ENCODE measurements at regions not wholly inside any gene's neighbourhood (a gene's known extent, or its start where the extent isn't known, plus 50 kb on each side); places are given as distances from the start of the nearest gene placed in this dataset.

- H2AFZ ChIP-seq (ENCODE audit: control insufficient read depth, low read depth, low read length) = no peak overlapping the region
- intact Hi-C loops (cut with micrococcal nuclease; ENCODE audit: unreplicated experiment) (no loop called here), in situ Hi-C loops (cut with MboI) (no loop called here)
- H4K20me1 ChIP-seq (ENCODE audit: control insufficient read depth, insufficient read depth) = no peaks in the 10 kb centered on the region
- POLR2A ChIA-PET = no interaction called here
- ATAC-seq = no peak
- no peak for DNase-seq (ENCODE audit: low read depth, low spot score)
- H3K27ac ChIP-seq (ENCODE audit: control insufficient read depth, insufficient read depth) = no peak overlapping the region
- H3K9me3 ChIP-seq (replicated peaks; ENCODE audit: control insufficient read depth, insufficient read depth, low read length) = no peaks in the 10 kb centered on the region; the same call in 2 of the 3 replicates
- no peaks in the 10 kb centered on the region for H3K27me3 ChIP-seq (replicated peaks in 1 of 2; ENCODE audit: control insufficient read depth in 2 of 2, insufficient read depth in 2 of 2, low read length in 1 of 2)
- no TSS peak for BruUV-seq (replicated peaks)
- SMC1A ChIA-PET (ENCODE audit: uncharacterized antibody, unreplicated experiment) = interaction anchor here (1.2 kb wide), 1 partner anchor 17 kb away, joined by 3 read pairs; no protein-coding TSS in a partner anchor
- H3K79me2 ChIP-seq (ENCODE audit: control insufficient read depth, insufficient read depth, low read length) = no peaks in the 10 kb centered on the region
- no peak overlapping the region for H3K9ac ChIP-seq (ENCODE audit: control insufficient read depth, insufficient read depth, low read length)
- CTCF ChIA-PET = no interaction called here
- no peak for FAIRE-seq
- no peaks in the 10 kb centered on the region for H3K36me3 ChIP-seq (ENCODE audit: control insufficient read depth in 2 of 2, insufficient read depth in 2 of 2, low read length in 1 of 2)
- no peak overlapping the region for H3K4me3 ChIP-seq
- WGBS (ENCODE audit: insufficient coverage, insufficient replicate concordance, low lambda C conversion rate, missing lambda C conversion rate) = 6% methylated on average over 3 of the region's 3 CpGs
- no peaks in the 10 kb centered on the region for H3K4me1 ChIP-seq (ENCODE audit: control insufficient read depth, insufficient read depth, low read length)
- RAD21 ChIA-PET (ENCODE audit: unreplicated experiment) = no interaction called here
- H3K4me2 ChIP-seq (ENCODE audit: control insufficient read depth, insufficient read depth) = no peak overlapping the region
- TF ChIP-seq RELA (IDR thresholded peaks at IDR 0.05; ENCODE audit: borderline replicate concordance, partially characterized antibody) (no peak), TCF3 (IDR thresholded peaks at IDR 0.05; ENCODE audit: borderline replicate concordance, insufficient read depth, low read depth, low read length) (no peak), RELB (IDR thresholded peaks at IDR 0.05; ENCODE audit: low read depth) (no peak), PAX5 (IDR thresholded peaks at IDR 0.05; ENCODE audit: borderline replicate concordance, low read depth, low read length) (no peak), MLLT1 (IDR thresholded peaks at IDR 0.05) (no peak), BMI1 (IDR thresholded peaks at IDR 0.05; ENCODE audit: borderline replicate concordance) (no peak), STAT3 (IDR thresholded peaks at IDR 0.05; ENCODE audit: low read depth, low read length) (no peak), ZBED1 (IDR thresholded peaks at IDR 0.05; ENCODE audit: borderline replicate concordance) (no peak), ZNF687 (IDR thresholded peaks at IDR 0.05) (no peak), TARDBP (IDR thresholded peaks at IDR 0.05; ENCODE audit: borderline replicate concordance) (no peak), TBL1XR1 (IDR thresholded peaks at IDR 0.05; ENCODE audit: low read depth, low read length) (no peak), NR2C1 (IDR thresholded peaks at IDR 0.05) (no peak), TCF7 (IDR thresholded peaks at IDR 0.05; ENCODE audit: borderline replicate concordance) (no peak), ZBTB33 (IDR thresholded peaks at IDR 0.05) (no peak), KLF5 (IDR thresholded peaks at IDR 0.05; ENCODE audit: partially characterized antibody) (no peak)
These were observed 244.3 kb downstream of the ETAA1 start for GRCh38 chr2:67641312-67642045.

All from GM12878 (cell line).